ENCODE measurements at regions not wholly inside any gene's neighbourhood (a gene's known extent, or its start where the extent isn't known, plus 50 kb on each side); places are given as distances from the start of the nearest gene placed in this dataset.

- H3K27me3 ChIP-seq (ENCODE audit: control insufficient read depth in 2 of 2, insufficient read depth in 2 of 2, low read length in 2 of 2) = no peaks in the 10 kb centered on the region
- H3K4me3 Mint-ChIP-seq = no peak overlapping the region
- intact Hi-C loops (cut with micrococcal nuclease) = no loop called here
- no peak overlapping the region for H3K27ac Mint-ChIP-seq
- peaks cover 0 to 3% (median 0%) of the 10 kb centered on the region in 3 donors for H3K27me3 Mint-ChIP-seq (ENCODE audit: low read depth in 3 of 3)
- no peaks in the 10 kb centered on the region for H4K20me1 ChIP-seq (ENCODE audit: insufficient read depth, low read length)
- no peak for DNase-seq
- H3K4me1 Mint-ChIP-seq = peaks cover 16% of the 10 kb centered on the region
- H2AFZ ChIP-seq (ENCODE audit: insufficient read depth, low read depth, low read length, poor library complexity, severe bottlenecking) = no peak overlapping the region
- no peaks in the 10 kb centered on the region for H3K36me3 ChIP-seq (replicated peaks in 1 of 2; ENCODE audit: control insufficient read depth in 1 of 2, insufficient read depth in 2 of 2, low read length in 2 of 2)
- no peak overlapping the region for H3K27ac ChIP-seq (ENCODE audit: low read depth in 1 of 2, low read length in 2 of 2)
- H3K4me2 ChIP-seq (replicated peaks; ENCODE audit: extremely low read depth, low read length, poor library complexity, severe bottlenecking) = no peak overlapping the region
- no peaks in the 10 kb centered on the region for H3K36me3 Mint-ChIP-seq
- no peaks in the 10 kb centered on the region for H3K9me3 ChIP-seq (replicated peaks in 1 of 2; ENCODE audit: control insufficient read depth in 1 of 2, insufficient read depth in 1 of 2, low read length in 2 of 2)
- H3K4me3 ChIP-seq (replicated peaks in 1 of 3; ENCODE audit: low read depth in 2 of 3, low read length in 3 of 3) = no peak overlapping the region
- TF ChIP-seq CTCF (IDR thresholded peaks at IDR 0.05) = no peak
- H3K9me3 Mint-ChIP-seq = peaks cover 0 to 6% (median 2%) of the 10 kb centered on the region in 7 donors
- H3K79me2 ChIP-seq (ENCODE audit: insufficient read depth, low read length) = no peaks in the 10 kb centered on the region
- 100% methylated on average over 1 of the region's 3 CpGs for WGBS (ENCODE audit: insufficient coverage)
- H3K4me1 ChIP-seq (ENCODE audit: control insufficient read depth in 1 of 2, insufficient read depth in 2 of 2, low read length in 2 of 2) = peaks cover 0 to 19% of the 10 kb centered on the region in 2 donors
- H3K9ac ChIP-seq (ENCODE audit: insufficient read depth, low read length, poor library complexity, severe bottlenecking) = no peak overlapping the region
These were observed 354.9 kb downstream of the RSL24D1 start for GRCh38 chr15:54841701-54842305.

- H3K9me3 Mint-ChIP-seq = peaks cover 0 to 6% (median 2%) of the 10 kb centered on the region in 7 donors
- H3K4me1 Mint-ChIP-seq = peaks cover 16% of the 10 kb centered on the region
- no peak for TF ChIP-seq CTCF (IDR thresholded peaks at IDR 0.05)
- intact Hi-C loops (cut with micrococcal nuclease) = no loop called here
- no peak overlapping the region for H3K9ac ChIP-seq (ENCODE audit: insufficient read depth, low read length, poor library complexity, severe bottlenecking)
- H3K4me3 Mint-ChIP-seq = no peak overlapping the region
- no peaks in the 10 kb centered on the region for H3K79me2 ChIP-seq (ENCODE audit: insufficient read depth, low read length)
- H3K27ac ChIP-seq (ENCODE audit: low read depth in 1 of 2, low read length in 2 of 2) = no peak overlapping the region
- peaks cover 0 to 19% of the 10 kb centered on the region in 2 donors for H3K4me1 ChIP-seq (ENCODE audit: control insufficient read depth in 1 of 2, insufficient read depth in 2 of 2, low read length in 2 of 2)
- H3K4me2 ChIP-seq (replicated peaks; ENCODE audit: extremely low read depth, low read length, poor library complexity, severe bottlenecking) = no peak overlapping the region
- H2AFZ ChIP-seq (ENCODE audit: insufficient read depth, low read depth, low read length, poor library complexity, severe bottlenecking) = no peak overlapping the region
- no peaks in the 10 kb centered on the region for H3K27me3 ChIP-seq (ENCODE audit: control insufficient read depth in 2 of 2, insufficient read depth in 2 of 2, low read length in 2 of 2)
- H3K9me3 ChIP-seq (replicated peaks in 1 of 2; ENCODE audit: control insufficient read depth in 1 of 2, insufficient read depth in 1 of 2, low read length in 2 of 2) = no peaks in the 10 kb centered on the region
- peaks cover 0 to 3% (median 0%) of the 10 kb centered on the region in 3 donors for H3K27me3 Mint-ChIP-seq (ENCODE audit: low read depth in 3 of 3)
- DNase-seq = no peak
- H3K36me3 ChIP-seq (replicated peaks in 1 of 2; ENCODE audit: control insufficient read depth in 1 of 2, insufficient read depth in 2 of 2, low read length in 2 of 2) = no peaks in the 10 kb centered on the region
- no peak overlapping the region for H3K4me3 ChIP-seq (replicated peaks in 1 of 3; ENCODE audit: low read depth in 2 of 3, low read length in 3 of 3)
- no peaks in the 10 kb centered on the region for H4K20me1 ChIP-seq (ENCODE audit: insufficient read depth, low read length)
- 95% methylated on average over 5 of the region's 7 CpGs for WGBS (ENCODE audit: insufficient coverage)
- H3K27ac Mint-ChIP-seq = no peak overlapping the region
- no peaks in the 10 kb centered on the region for H3K36me3 Mint-ChIP-seq
These were observed 355.9 kb downstream of the RSL24D1 start for GRCh38 chr15:54840621-54841398.
